GM12878 (cell line): ENCODE measurements at regions not wholly inside any gene's neighbourhood (a gene's known extent, or its start where the extent isn't known, plus 50 kb on each side); places are given as distances from the start of the nearest gene placed in this dataset.

ENCODE experiments used
- EP300 ChIP-seq, 2 experiments: fragments of 150-350 bp in 1 of 2; IDR thresholded peaks; 2 replicates each; pipeline ENCODE4 v1.6.1; 2011 to 2012; ENCODE audit warnings: low read depth in 2 of 2, low read length in 2 of 2, borderline replicate concordance in 1 of 2, improper control_type of control experiment in 1 of 2, inconsistent platforms in 1 of 2; ENCODE audit not compliant: control insufficient read depth in 1 of 2
- RFX5 ChIP-seq: IDR thresholded peaks from 2 replicates; pipeline ENCODE4 v1.6.1; 2011; ENCODE audit warnings: low read depth, low read length, improper control_type of control experiment

GRCh38 chr5:4570047-4570995, 569.8 kb upstream of the ADAMTS16 start:
- TF ChIP-seq EP300 (IDR thresholded peaks at IDR 0.05; ENCODE audit: borderline replicate concordance in 1 of 2, control insufficient read depth in 1 of 2, low read depth in 2 of 2, low read length in 2 of 2) (no peak), RFX5 (no peak)
